Lower lobe of right lung (tissue), 2 donors: ENCODE measurements at regions not wholly inside any gene's neighbourhood (a gene's known extent, or its start where the extent isn't known, plus 50 kb on each side); places are given as distances from the start of the nearest gene placed in this dataset.

ENCODE experiments used
- ATAC-seq, 2 donors: fragments of 200-7000 bp; cut with Tn5 transposase; one replicate each; pipeline ENCODE4 v1.9.1; 2020 to 2022; ENCODE audit warnings: mild to moderate bottlenecking in 2 of 2, moderate library complexity in 2 of 2
- DNase-seq: peaks from one replicate; pipeline ENCODE4 v3.0.0-alpha.2; 2020
- H3K27ac ChIP-seq: fragments of 200-600 bp; one replicate; pipeline ENCODE4 v1.8.0; 2022
- H3K27me3 ChIP-seq: fragments of 200-600 bp; one replicate; pipeline ENCODE4 v1.8.0; 2022; ENCODE audit warnings: low read depth
- H3K36me3 ChIP-seq: fragments of 200-600 bp; one replicate; pipeline ENCODE4 v1.8.0; 2022; ENCODE audit warnings: mild to moderate bottlenecking
- H3K4me1 ChIP-seq: fragments of 200-600 bp; one replicate; pipeline ENCODE4 v1.8.0; 2022
- H3K4me3 ChIP-seq: fragments of 200-600 bp; one replicate; pipeline ENCODE4 v1.8.0; 2022; ENCODE audit warnings: mild to moderate bottlenecking
- H3K9me3 ChIP-seq: fragments of 200-600 bp; one replicate; pipeline ENCODE4 v1.8.0; 2022
- intact Hi-C: fragments of 100-400 bp; cut with DNase I; formaldehyde crosslinking; loops from one replicate; pipeline ENCODE4 v1.11.0; 2022
- TF ChIP-seq, protein P1 (sequence below): fragments of 200-600 bp; IDR thresholded peaks from one replicate; pipeline ENCODE4 v1.8.0; 2022; ENCODE audit warnings: antibody characterized with exemption, mild to moderate bottlenecking
- donor health status: DM: no; HTN: yes; CAD: no; lungs with severe emphysema.

DNA sequence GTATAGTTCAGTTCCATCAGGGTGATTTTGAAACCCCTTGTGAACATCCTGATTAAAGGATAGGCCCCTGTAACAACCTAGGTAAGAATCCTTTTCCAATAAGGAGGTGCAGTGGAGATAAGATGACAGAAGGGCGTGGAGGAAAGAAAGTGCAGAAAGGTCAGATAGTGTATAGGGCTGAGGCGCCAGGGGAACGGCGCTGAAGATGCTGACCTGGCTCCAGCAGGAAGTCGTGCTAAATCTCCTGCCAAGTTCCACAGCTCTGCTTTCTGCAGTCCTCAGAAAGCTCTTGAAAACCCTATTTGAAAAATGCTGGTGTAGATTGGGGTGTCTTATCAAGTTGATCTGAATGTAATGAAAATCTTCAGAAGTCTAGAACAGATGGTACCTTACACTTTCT is 221.7 kb downstream of the COG6 start:
- intact Hi-C loops = no loop called here
- TF ChIP-seq, protein P1, sequence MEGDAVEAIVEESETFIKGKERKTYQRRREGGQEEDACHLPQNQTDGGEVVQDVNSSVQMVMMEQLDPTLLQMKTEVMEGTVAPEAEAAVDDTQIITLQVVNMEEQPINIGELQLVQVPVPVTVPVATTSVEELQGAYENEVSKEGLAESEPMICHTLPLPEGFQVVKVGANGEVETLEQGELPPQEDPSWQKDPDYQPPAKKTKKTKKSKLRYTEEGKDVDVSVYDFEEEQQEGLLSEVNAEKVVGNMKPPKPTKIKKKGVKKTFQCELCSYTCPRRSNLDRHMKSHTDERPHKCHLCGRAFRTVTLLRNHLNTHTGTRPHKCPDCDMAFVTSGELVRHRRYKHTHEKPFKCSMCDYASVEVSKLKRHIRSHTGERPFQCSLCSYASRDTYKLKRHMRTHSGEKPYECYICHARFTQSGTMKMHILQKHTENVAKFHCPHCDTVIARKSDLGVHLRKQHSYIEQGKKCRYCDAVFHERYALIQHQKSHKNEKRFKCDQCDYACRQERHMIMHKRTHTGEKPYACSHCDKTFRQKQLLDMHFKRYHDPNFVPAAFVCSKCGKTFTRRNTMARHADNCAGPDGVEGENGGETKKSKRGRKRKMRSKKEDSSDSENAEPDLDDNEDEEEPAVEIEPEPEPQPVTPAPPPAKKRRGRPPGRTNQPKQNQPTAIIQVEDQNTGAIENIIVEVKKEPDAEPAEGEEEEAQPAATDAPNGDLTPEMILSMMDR = no peak
- no peaks in the 10 kb centered on the region for H3K9me3 ChIP-seq
- H3K27ac ChIP-seq = no peak overlapping the region
- H3K4me3 ChIP-seq = no peak overlapping the region
- ATAC-seq (no peak), DNase-seq (no peak)
- no peaks in the 10 kb centered on the region for H3K27me3 ChIP-seq
- no peaks in the 10 kb centered on the region for H3K36me3 ChIP-seq
- peaks cover 6% of the 10 kb centered on the region for H3K4me1 ChIP-seq

DNA sequence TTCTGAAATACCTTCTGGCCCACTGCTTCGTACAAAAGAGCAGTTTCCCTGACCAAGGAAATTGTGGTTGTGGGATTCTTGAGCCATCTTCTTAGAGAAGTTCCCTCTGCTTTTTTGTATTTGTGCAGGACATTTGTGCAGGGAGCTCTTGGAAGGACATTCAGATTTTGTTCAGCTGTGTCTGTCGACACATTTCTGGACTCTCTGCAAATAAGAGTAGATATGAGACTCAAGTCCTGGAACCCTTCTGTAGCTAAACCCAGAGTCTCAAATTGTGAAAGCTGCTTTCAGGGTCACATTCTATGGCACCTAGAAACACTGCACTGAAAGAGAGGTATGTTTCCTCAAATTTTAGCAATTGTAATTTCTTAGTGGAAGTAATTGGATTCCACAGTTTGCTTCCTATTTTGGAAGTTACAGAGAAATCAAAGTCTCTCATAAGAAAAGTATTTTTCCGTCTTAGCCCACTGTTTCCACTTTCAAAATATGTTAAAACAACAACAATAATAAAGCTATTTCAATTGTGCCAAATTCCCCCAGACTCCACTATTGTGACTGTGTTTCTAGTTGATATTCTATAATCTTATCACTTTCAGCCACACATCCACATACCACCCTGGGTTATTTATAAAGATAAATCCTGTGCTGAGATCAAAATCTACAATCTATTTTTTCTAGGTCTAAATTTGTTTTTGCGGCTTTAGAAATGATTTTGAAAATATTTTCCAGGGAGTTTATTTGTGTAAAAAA is 224.0 kb downstream of the COG6 start:
- Histone ChIP-seq H3K4me3 (no peak overlapping the region), H3K9me3 (peaks cover 14% of the 10 kb centered on the region), H3K4me1 (peaks cover 6% of the 10 kb centered on the region), H3K27me3 (no peaks in the 10 kb centered on the region), H3K27ac (no peak overlapping the region), H3K36me3 (no peaks in the 10 kb centered on the region)
- ATAC-seq (no peak), DNase-seq (no peak)
- intact Hi-C loops = no loop called here
- TF ChIP-seq, protein P1 = no peak

DNA sequence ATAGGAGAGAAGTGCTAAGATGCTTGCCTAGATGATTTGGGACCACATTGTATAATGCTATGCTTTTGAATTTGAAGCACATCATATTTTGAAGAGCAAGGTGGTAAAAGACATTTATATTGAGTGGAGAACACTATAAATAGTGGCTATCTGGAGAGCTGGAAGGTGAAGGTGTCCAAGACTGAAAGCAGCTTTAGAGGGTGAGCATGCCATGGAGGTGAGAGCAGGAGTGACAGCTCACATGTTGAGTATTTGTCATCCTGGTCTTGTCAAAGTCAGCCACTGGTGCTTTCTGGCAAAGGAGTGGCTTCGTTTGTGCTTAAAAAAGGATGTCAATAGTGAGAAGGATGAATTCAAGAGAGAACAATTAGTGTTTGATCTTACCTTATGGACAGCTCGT is 225.9 kb downstream of the COG6 start:
- TF ChIP-seq, protein P1 = no peak
- Histone ChIP-seq H3K9me3 (peaks cover 17% of the 10 kb centered on the region), H3K27me3 (no peaks in the 10 kb centered on the region), H3K36me3 (no peaks in the 10 kb centered on the region), H3K4me3 (no peak overlapping the region), H3K4me1 (no peaks in the 10 kb centered on the region), H3K27ac (no peak overlapping the region)
- no peak for ATAC-seq
- DNase-seq = no peak
- intact Hi-C loops = no loop called here

DNA sequence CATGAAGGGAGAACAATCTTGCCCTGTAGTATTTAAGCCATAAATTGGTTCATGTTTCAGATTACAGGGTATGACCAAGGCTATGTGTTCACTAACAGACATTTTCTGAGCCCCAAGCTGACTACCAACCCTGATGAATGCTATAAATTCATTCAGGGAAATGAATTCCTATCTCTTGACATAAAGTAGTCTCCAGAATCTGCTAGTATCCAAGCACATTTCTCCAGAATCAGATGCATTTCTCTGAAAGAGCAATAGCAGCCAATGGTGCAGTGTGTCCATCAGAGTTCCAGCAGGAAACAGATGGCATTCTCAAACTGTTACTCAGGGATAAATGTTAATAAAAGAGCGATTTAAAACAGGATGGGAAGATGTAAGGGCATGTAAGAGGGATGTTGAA is 226.4 kb downstream of the COG6 start:
- Histone ChIP-seq H3K9me3 (peaks cover 17% of the 10 kb centered on the region), H3K36me3 (no peaks in the 10 kb centered on the region), H3K27me3 (no peaks in the 10 kb centered on the region), H3K27ac (no peak overlapping the region), H3K4me3 (no peak overlapping the region), H3K4me1 (no peaks in the 10 kb centered on the region)
- no peak for DNase-seq
- ATAC-seq = no peak
- TF ChIP-seq, protein P1 = no peak
- intact Hi-C loops = no loop called here

DNA sequence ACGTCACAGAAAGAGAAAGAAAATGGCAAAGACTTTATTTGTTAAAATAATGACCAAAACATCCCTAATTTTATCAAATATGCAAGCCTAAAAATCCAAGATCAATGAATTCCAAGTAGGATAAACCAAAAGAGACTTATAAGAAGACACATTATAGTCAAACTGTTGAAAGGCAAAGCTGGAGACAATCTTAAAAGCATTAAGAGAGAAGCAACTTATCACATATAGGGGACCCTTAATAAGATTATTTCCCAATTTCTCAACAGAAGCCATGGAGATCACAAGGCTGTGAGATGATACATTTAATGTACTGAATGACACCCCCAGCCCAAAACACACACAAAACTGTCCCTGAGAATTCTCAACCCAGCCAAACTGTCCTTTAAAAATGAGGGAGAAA is 228.7 kb downstream of the COG6 start:
- Histone ChIP-seq H3K36me3 (no peaks in the 10 kb centered on the region), H3K27ac (no peak overlapping the region), H3K4me3 (no peak overlapping the region), H3K27me3 (no peaks in the 10 kb centered on the region), H3K9me3 (peaks cover 17% of the 10 kb centered on the region), H3K4me1 (no peaks in the 10 kb centered on the region)
- no peak for ATAC-seq
- intact Hi-C loops = no loop called here
- TF ChIP-seq, protein P1 = no peak
- no peak for DNase-seq
